LNCAP (cell line): ENCODE measurements at regions not wholly inside any gene's neighbourhood (a gene's known extent, or its start where the extent isn't known, plus 50 kb on each side); places are given as distances from the start of the nearest gene placed in this dataset.

Experiments used
- TF ChIP-seq, protein P1 (sequence below): fragments of 450-650 bp; IDR thresholded peaks from 2 replicates; pipeline ENCODE4 v1.5.1; 2017; ENCODE audit warnings: mild to moderate bottlenecking

DNA sequence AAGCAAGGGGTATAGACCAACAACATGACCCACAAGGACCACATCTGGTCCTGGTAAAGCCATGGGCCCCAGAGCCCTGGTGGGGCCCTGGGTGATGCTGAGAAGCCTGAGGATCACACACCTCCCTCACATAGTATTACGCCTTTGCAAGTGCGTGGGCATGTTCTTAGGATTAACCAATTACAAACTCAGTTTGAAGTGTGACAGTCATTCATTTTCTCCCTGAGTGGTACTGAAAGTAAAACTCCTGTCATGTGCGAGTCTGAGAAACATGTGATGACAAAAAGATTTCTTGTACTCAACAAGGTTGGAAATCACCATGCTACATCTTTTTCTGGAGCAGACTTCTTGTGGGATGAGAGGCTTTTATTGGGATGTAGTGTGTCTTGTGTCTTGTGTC, 315.3 kb upstream of the DUSP10 start:
- TF ChIP-seq, protein P1, sequence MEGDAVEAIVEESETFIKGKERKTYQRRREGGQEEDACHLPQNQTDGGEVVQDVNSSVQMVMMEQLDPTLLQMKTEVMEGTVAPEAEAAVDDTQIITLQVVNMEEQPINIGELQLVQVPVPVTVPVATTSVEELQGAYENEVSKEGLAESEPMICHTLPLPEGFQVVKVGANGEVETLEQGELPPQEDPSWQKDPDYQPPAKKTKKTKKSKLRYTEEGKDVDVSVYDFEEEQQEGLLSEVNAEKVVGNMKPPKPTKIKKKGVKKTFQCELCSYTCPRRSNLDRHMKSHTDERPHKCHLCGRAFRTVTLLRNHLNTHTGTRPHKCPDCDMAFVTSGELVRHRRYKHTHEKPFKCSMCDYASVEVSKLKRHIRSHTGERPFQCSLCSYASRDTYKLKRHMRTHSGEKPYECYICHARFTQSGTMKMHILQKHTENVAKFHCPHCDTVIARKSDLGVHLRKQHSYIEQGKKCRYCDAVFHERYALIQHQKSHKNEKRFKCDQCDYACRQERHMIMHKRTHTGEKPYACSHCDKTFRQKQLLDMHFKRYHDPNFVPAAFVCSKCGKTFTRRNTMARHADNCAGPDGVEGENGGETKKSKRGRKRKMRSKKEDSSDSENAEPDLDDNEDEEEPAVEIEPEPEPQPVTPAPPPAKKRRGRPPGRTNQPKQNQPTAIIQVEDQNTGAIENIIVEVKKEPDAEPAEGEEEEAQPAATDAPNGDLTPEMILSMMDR = no peak

DNA sequence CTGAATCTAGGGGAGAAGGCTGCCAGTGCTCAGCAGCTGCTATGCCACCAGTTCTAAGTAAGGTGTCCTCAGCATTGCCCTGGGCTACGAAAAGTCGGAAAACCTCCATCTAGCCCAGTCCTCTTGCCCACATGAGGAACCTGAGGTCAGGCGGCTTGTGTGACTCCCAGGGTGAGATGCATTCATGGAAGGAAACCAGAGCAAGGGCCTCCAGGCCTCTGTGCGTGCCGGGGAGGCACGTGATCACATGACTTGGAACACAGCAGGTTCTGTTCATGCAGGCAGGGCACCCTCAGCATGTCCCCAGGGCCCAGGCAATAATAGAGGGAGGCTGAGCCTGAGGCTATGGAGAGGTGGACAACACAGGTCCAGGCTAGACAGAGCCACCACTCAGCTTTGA, 312.5 kb upstream of the DUSP10 start:
- TF ChIP-seq, protein P1 = no peak

DNA sequence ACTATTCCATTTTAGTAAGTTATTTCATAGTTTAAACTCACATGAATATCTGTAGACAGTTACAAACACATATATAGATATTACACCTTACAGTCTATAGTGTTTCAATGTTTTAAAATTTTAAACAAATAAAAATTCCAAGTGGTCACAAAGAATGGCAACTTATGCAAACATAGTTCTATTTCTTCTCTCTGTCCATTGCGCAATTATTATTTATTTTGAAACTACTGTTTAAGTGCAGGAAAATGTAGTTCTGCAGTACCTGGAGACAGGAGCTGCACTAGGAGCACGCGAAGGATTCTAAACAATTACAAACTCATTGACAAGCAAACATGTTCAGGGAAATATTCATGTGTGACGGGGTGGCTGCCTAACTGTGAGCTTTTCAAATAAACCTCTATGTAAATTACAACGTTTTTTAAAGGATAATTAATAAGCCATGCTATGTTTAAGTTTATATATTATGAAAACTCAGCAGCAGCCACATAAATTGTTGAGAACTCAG, 312.0 kb upstream of the DUSP10 start:
- TF ChIP-seq, protein P1 = no peak

DNA sequence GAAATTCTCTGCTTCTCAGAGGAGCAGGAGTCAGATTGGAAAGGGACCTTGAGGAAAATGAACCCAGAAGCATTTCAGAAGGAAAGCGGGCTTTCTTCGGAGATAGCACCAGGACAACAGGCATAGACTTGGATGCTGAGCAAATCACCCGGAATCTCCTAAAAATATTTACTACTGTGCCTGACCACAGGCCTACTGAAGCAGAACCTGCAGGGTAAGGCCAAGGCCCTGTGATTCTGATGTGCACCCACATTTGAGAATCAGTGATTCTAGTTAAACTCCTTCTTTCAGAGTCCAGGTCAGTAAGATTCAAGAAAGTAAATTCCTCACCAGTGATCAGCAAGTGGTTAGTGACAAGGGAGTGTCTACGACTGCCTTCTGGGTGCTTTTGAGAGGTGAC, 307.3 kb upstream of the DUSP10 start:
- TF ChIP-seq, protein P1 = no peak

DNA sequence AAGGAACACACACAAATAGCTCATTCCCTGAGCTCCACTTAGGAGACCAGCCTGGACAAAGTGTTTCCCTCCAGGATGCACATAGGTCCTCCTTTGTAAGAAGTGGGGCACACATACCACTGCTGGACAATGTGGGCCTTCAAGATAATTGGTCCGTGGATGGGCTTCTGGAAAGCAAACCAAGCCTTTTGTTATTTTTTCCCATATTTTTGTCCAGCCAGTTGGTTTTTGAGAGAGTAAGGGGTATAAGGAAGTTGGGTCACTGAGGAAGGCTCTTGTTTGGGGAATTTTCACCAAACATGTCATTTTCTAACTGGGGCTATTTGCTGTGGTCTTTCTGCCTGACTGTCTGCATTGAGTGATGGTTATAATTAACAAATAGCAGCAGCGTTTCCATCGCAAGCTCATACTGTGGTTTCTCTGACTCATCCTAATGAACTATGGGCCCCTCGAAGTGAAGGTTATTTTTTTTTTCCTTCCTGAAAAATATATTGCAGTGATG, 306.3 kb upstream of the DUSP10 start:
- TF ChIP-seq, protein P1 = no peak

DNA sequence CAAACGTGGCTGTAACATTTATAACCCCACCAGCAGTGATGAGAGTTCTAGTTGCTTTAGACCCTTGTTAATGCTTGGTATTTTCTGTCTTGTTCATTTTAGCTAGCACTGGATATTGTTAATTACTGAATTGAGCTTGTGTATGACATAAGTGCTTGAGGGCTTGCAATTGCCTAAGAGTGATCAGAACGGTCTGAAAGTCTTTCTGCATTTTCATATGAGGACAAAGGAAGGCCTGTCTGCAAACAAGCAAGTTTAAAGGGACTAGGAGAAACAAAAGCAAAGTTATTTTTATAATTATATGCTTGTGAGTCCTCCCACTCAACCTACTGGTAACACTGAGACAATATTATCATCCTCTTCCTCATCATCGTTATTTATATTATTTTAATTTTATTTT, 305.5 kb upstream of the DUSP10 start:
- TF ChIP-seq, protein P1 = no peak

DNA sequence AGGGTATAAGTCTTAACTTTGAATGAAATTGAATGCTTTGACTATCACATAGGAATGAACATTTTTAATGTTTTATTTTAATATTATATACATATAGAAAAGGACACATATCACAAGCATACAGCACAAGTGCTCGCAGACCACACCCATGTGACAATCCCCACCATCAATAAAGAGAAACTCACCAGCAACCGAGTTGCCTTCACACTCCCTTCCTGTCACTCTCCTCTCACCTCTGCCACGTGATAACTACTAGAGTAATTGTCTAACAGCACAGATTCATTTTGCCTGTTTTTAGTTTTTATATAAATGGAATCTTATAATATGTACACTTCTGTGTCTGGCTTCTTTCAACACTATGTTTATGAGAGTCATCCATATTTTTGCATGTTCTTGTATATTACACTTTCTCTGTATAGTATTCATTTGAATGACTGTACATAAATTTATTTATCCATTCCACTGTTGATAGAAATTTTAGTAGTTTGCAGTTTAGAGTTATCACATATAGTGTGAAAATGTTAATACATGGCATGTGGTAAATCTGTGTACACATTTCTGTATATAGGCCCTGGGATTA, 304.9 kb upstream of the DUSP10 start:
- TF ChIP-seq, protein P1 = no peak

DNA sequence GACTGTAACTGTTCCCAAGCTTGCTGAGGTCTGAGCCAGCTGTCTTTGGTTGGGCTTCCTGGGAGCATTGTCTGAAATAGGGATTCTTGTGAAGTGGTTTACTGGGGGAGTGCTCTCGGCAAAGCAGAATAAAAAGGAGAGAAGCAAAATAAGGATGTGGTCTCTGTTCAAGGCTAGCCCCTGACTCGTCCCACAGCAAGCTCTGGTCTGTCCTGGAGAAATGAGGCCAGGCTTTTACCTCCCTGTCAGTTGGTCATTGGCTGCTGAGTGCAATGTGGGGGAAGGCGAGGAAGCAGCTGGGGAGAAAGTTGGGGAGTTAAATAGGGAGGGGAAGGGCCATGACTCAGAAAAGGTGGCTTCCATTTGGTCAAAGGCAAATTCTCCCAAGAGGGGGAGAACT, 303.9 kb upstream of the DUSP10 start:
- TF ChIP-seq, protein P1 = no peak
